ENCODE measurements at regions not wholly inside any gene's neighbourhood (a gene's known extent, or its start where the extent isn't known, plus 50 kb on each side); places are given as distances from the start of the nearest gene placed in this dataset.

DNA sequence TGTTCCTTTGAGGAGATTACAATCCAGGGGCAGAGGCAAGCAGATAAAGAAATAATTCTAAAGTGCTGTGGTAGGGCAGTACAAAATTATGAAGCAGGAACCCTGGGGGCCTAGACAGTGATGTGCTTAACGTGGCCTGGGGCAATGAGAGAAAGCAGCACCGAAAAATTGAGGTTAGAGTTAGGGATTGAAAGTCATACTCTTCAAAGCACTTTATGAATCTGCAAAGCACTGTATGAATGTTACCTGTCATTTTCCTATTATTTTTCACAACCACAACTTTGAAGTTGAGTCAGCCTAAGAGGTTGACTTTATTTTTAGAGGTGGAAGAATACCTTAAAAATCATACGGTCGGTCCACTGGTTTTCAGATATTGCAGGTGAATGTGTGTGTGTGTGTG, 183.4 kb upstream of the NFIA start:
- Mint-ChIP-seq H3K36me3 (no peaks in the 10 kb centered on the region), H3K27ac (no peak overlapping the region), H3K27me3 (ENCODE audit: low read depth in 3 of 3) (peaks cover 0 to 4% (median 1%) of the 10 kb centered on the region in 3 donors), H3K4me1 (no peaks in the 10 kb centered on the region), H3K9me3 (peaks cover 0 to 1% (median 0%) of the 10 kb centered on the region in 7 donors), H3K4me3 (no peak overlapping the region)
- H4K20me1 ChIP-seq (ENCODE audit: insufficient read depth, low read length): no peaks in the 10 kb centered on the region
- H3K27ac ChIP-seq (ENCODE audit: low read depth in 1 of 2, low read length in 2 of 2): no peak overlapping the region
- H3K4me3 ChIP-seq (replicated peaks in 1 of 3; ENCODE audit: low read depth in 2 of 3, low read length in 3 of 3): no peak overlapping the region
- TF ChIP-seq, protein P1, sequence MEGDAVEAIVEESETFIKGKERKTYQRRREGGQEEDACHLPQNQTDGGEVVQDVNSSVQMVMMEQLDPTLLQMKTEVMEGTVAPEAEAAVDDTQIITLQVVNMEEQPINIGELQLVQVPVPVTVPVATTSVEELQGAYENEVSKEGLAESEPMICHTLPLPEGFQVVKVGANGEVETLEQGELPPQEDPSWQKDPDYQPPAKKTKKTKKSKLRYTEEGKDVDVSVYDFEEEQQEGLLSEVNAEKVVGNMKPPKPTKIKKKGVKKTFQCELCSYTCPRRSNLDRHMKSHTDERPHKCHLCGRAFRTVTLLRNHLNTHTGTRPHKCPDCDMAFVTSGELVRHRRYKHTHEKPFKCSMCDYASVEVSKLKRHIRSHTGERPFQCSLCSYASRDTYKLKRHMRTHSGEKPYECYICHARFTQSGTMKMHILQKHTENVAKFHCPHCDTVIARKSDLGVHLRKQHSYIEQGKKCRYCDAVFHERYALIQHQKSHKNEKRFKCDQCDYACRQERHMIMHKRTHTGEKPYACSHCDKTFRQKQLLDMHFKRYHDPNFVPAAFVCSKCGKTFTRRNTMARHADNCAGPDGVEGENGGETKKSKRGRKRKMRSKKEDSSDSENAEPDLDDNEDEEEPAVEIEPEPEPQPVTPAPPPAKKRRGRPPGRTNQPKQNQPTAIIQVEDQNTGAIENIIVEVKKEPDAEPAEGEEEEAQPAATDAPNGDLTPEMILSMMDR (IDR thresholded peaks at IDR 0.05): no peak
- H3K9me3 ChIP-seq (replicated peaks in 1 of 2; ENCODE audit: control insufficient read depth in 1 of 2, insufficient read depth in 1 of 2, low read length in 2 of 2): no peaks in the 10 kb centered on the region
- H3K4me2 ChIP-seq (replicated peaks; ENCODE audit: extremely low read depth, low read length, poor library complexity, severe bottlenecking): no peak overlapping the region
- no peak for DNase-seq
- no CpG with 5 or more reads among the region's 4 CpGs for WGBS (ENCODE audit: insufficient coverage)
- intact Hi-C loops (cut with micrococcal nuclease): no loop called here
- no peak overlapping the region for H2AFZ ChIP-seq (ENCODE audit: insufficient read depth, low read depth, low read length, poor library complexity, severe bottlenecking)
- no peaks in the 10 kb centered on the region for H3K4me1 ChIP-seq (ENCODE audit: control insufficient read depth in 1 of 2, insufficient read depth in 2 of 2, low read length in 2 of 2)
- H3K79me2 ChIP-seq (ENCODE audit: insufficient read depth, low read length): no peaks in the 10 kb centered on the region
- no peak overlapping the region for H3K9ac ChIP-seq (ENCODE audit: insufficient read depth, low read length, poor library complexity, severe bottlenecking)
- no peaks in the 10 kb centered on the region for H3K27me3 ChIP-seq (ENCODE audit: control insufficient read depth in 2 of 2, insufficient read depth in 2 of 2, low read length in 2 of 2)
- no peaks in the 10 kb centered on the region for H3K36me3 ChIP-seq (replicated peaks in 1 of 2; ENCODE audit: control insufficient read depth in 1 of 2, insufficient read depth in 2 of 2, low read length in 2 of 2)

GRCh38 chr1:60898413-60898812, 183.9 kb upstream of the NFIA start:
- Mint-ChIP-seq H3K36me3 (no peaks in the 10 kb centered on the region), H3K4me1 (peaks cover 4% of the 10 kb centered on the region), H3K27me3 (ENCODE audit: low read depth in 3 of 3) (peaks cover 0 to 4% (median 1%) of the 10 kb centered on the region in 3 donors), H3K27ac (no peak overlapping the region), H3K9me3 (peaks cover 0 to 1% (median 0%) of the 10 kb centered on the region in 7 donors), H3K4me3 (no peak overlapping the region)
- Histone ChIP-seq H3K9ac (ENCODE audit: insufficient read depth, low read length, poor library complexity, severe bottlenecking) (no peak overlapping the region), H2AFZ (ENCODE audit: insufficient read depth, low read depth, low read length, poor library complexity, severe bottlenecking) (no peak overlapping the region), H3K27ac (ENCODE audit: low read depth in 1 of 2, low read length in 2 of 2) (no peak overlapping the region), H4K20me1 (ENCODE audit: insufficient read depth, low read length) (no peaks in the 10 kb centered on the region), H3K36me3 (replicated peaks in 1 of 2; ENCODE audit: control insufficient read depth in 1 of 2, insufficient read depth in 2 of 2, low read length in 2 of 2) (no peaks in the 10 kb centered on the region), H3K79me2 (ENCODE audit: insufficient read depth, low read length) (no peaks in the 10 kb centered on the region), H3K9me3 (replicated peaks in 1 of 2; ENCODE audit: control insufficient read depth in 1 of 2, insufficient read depth in 1 of 2, low read length in 2 of 2) (no peaks in the 10 kb centered on the region), H3K4me2 (replicated peaks; ENCODE audit: extremely low read depth, low read length, poor library complexity, severe bottlenecking) (no peak overlapping the region), H3K4me1 (ENCODE audit: control insufficient read depth in 1 of 2, insufficient read depth in 2 of 2, low read length in 2 of 2) (no peaks in the 10 kb centered on the region), H3K4me3 (replicated peaks in 1 of 3; ENCODE audit: low read depth in 2 of 3, low read length in 3 of 3) (no peak overlapping the region), H3K27me3 (ENCODE audit: control insufficient read depth in 2 of 2, insufficient read depth in 2 of 2, low read length in 2 of 2) (no peaks in the 10 kb centered on the region)
- TF ChIP-seq, protein P1 (IDR thresholded peaks at IDR 0.05): no peak
- no peak for DNase-seq
- WGBS (ENCODE audit: insufficient coverage): 97% methylated on average over 3 of the region's 4 CpGs
- intact Hi-C loops (cut with micrococcal nuclease): no loop called here
